Gastroesophageal sphincter (tissue), 4 donors: ENCODE measurements at regions not wholly inside any gene's neighbourhood (a gene's known extent, or its start where the extent isn't known, plus 50 kb on each side); places are given as distances from the start of the nearest gene placed in this dataset.

Experiments
- ATAC-seq: fragments of 150-250 bp; one replicate; pipeline ENCODE4 v1.9.1; 2016; ENCODE audit warnings: mild to moderate bottlenecking, moderate library complexity
- H3K27ac ChIP-seq, 4 donors: fragments of 200-600 bp; sonication (generic) in 3 of 4; 1 replicate in 3 of 4; 2 replicates in 1 of 4; pipeline ENCODE4 v1.5.1; 2016 to 2019
- H3K27me3 ChIP-seq: fragments of 200-600 bp; sonication (generic); one replicate; pipeline ENCODE4 v1.5.1; 2019
- H3K36me3 ChIP-seq, 2 donors: fragments of 200-600 bp; sonication (generic); one replicate each; pipeline ENCODE4 v1.5.1; 2019; ENCODE audit warnings: control low read depth in 1 of 2
- H3K4me1 ChIP-seq, 3 donors: fragments of 200-600 bp; sonication (generic); 1 replicate in 2 of 3; 2 replicates in 1 of 3; pipeline ENCODE4 v1.5.1; 2016 to 2019; ENCODE audit warnings: control low read depth in 2 of 3
- H3K4me3 ChIP-seq, 2 donors: fragments of 200-600 bp; sonication (generic); one replicate each; pipeline ENCODE4 v1.5.1; 2019; ENCODE audit warnings: mild to moderate bottlenecking in 1 of 2, moderate library complexity in 1 of 2
- H3K9me3 ChIP-seq, 3 donors: fragments of 200-600 bp; sonication (generic); one replicate each; pipeline ENCODE4 v1.5.1; 2017 to 2019; ENCODE audit warnings: control low read depth in 2 of 3
- EP300 ChIP-seq: sonication (generic); formaldehyde crosslinking; IDR thresholded peaks from one replicate; pipeline ENCODE4 v1.6.1; 2017; ENCODE audit warnings: antibody characterized with exemption, mild to moderate bottlenecking
- POLR2A ChIP-seq, 2 donors: fragments of 450-650 bp; IDR thresholded peaks; one replicate each; pipeline ENCODE4 v1.6.1; 2017; ENCODE audit warnings: antibody characterized with exemption in 2 of 2, mild to moderate bottlenecking in 2 of 2, moderate library complexity in 1 of 2
- POLR2AphosphoS5 ChIP-seq: sonication (generic); formaldehyde crosslinking; IDR thresholded peaks from one replicate; pipeline ENCODE4 v1.6.1; 2017; ENCODE audit warnings: antibody characterized with exemption
- WGBS, 2 donors: methylation state at CpG; one replicate each; pipeline ENCODE4 v1.1.5; 2018; ENCODE audit warnings: low coverage in 1 of 2; 5-methylcytosine and 5-hydroxymethylcytosine counted together
- TF ChIP-seq, protein P1 (sequence below), 4 experiments: fragments of 200-600 bp in 2 of 4; fragments of 450-650 bp in 2 of 4; sonication (generic) in 1 of 4; IDR thresholded peaks; one replicate each; pipeline ENCODE4 v1.5.1; 2017 to 2019; ENCODE audit warnings: antibody characterized with exemption in 4 of 4, mild to moderate bottlenecking in 2 of 4, moderate library complexity in 2 of 4

DNA sequence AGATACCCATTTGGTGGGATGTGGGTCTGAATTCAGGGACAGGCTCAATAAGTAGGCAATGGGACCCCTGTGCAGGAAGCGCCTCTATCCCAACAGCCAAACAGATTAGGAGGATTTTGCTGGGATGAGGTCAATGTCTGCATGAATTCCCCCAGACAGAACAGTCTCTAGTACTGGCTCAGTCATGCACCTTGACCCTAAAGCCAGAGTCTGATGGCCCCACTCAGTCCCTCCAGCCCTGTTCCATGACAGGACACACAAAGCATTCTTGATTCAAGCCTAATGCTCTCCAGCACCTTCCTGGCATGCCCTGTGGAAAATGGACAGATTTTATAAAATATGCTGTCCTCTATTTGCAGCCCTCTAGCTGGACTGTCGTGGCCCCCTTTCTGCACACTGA lies 49.8 kb upstream of the RAB6D start:
- no peaks in the 10 kb centered on the region for H3K4me1 ChIP-seq
- no peaks in the 10 kb centered on the region for H3K36me3 ChIP-seq
- no peak overlapping the region for H3K4me3 ChIP-seq
- H3K27ac ChIP-seq = no peak overlapping the region
- ATAC-seq = no peak
- TF ChIP-seq POLR2AphosphoS5 (no peak), POLR2A (IDR thresholded peaks at IDR 0.05) (no peak), EP300 (no peak)
- TF ChIP-seq, protein P1, sequence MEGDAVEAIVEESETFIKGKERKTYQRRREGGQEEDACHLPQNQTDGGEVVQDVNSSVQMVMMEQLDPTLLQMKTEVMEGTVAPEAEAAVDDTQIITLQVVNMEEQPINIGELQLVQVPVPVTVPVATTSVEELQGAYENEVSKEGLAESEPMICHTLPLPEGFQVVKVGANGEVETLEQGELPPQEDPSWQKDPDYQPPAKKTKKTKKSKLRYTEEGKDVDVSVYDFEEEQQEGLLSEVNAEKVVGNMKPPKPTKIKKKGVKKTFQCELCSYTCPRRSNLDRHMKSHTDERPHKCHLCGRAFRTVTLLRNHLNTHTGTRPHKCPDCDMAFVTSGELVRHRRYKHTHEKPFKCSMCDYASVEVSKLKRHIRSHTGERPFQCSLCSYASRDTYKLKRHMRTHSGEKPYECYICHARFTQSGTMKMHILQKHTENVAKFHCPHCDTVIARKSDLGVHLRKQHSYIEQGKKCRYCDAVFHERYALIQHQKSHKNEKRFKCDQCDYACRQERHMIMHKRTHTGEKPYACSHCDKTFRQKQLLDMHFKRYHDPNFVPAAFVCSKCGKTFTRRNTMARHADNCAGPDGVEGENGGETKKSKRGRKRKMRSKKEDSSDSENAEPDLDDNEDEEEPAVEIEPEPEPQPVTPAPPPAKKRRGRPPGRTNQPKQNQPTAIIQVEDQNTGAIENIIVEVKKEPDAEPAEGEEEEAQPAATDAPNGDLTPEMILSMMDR (IDR thresholded peaks at IDR 0.05) = no peak
- H3K27me3 ChIP-seq = peaks cover 41% of the 10 kb centered on the region
- no peaks in the 10 kb centered on the region for H3K9me3 ChIP-seq
- 79 to 81% methylated on average over 2 of the region's 2 CpGs for WGBS, 2 donors
